ENCODE measurements at regions not wholly inside any gene's neighbourhood (a gene's known extent, or its start where the extent isn't known, plus 50 kb on each side); places are given as distances from the start of the nearest gene placed in this dataset.

DNA sequence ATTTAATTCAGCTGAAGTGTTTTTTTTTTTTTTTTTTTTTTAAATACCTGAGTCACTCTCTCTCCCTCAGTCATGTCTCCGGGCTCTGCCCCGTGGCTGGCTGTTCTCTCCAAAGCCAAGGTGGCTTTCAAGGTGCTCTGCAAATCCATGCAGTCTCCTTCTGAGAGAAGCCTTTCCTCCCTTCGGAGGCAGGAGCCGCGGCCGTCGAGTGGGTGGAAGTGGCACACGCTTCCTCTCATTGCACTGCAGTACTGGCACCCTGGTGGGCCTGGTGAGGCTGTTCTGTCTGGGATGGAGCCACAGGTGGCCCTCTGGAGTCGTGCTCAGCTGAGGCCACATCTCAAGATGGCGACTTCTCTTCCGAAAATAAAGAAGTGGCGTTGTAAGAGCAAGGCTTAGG is 221.8 kb downstream of the GLRX3 start:
- ChIA-PET CTCF (no interaction called here), POLR2A (no interaction called here)
- no peaks in the 10 kb centered on the region for H3K27me3 ChIP-seq (ENCODE audit: control insufficient read depth, insufficient read depth, low read length)
- TF ChIP-seq, protein P1, sequence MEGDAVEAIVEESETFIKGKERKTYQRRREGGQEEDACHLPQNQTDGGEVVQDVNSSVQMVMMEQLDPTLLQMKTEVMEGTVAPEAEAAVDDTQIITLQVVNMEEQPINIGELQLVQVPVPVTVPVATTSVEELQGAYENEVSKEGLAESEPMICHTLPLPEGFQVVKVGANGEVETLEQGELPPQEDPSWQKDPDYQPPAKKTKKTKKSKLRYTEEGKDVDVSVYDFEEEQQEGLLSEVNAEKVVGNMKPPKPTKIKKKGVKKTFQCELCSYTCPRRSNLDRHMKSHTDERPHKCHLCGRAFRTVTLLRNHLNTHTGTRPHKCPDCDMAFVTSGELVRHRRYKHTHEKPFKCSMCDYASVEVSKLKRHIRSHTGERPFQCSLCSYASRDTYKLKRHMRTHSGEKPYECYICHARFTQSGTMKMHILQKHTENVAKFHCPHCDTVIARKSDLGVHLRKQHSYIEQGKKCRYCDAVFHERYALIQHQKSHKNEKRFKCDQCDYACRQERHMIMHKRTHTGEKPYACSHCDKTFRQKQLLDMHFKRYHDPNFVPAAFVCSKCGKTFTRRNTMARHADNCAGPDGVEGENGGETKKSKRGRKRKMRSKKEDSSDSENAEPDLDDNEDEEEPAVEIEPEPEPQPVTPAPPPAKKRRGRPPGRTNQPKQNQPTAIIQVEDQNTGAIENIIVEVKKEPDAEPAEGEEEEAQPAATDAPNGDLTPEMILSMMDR (IDR thresholded peaks at IDR 0.05; ENCODE audit: insufficient read depth, low read depth, low read length) = no peak
- no peak for DNase-seq (ENCODE audit: low read depth)
- no peaks in the 10 kb centered on the region for H3K36me3 ChIP-seq (ENCODE audit: control insufficient read depth, insufficient read depth, low read length)
- H3K4me3 ChIP-seq (ENCODE audit: low read depth, low read length) = no peak overlapping the region

DNA sequence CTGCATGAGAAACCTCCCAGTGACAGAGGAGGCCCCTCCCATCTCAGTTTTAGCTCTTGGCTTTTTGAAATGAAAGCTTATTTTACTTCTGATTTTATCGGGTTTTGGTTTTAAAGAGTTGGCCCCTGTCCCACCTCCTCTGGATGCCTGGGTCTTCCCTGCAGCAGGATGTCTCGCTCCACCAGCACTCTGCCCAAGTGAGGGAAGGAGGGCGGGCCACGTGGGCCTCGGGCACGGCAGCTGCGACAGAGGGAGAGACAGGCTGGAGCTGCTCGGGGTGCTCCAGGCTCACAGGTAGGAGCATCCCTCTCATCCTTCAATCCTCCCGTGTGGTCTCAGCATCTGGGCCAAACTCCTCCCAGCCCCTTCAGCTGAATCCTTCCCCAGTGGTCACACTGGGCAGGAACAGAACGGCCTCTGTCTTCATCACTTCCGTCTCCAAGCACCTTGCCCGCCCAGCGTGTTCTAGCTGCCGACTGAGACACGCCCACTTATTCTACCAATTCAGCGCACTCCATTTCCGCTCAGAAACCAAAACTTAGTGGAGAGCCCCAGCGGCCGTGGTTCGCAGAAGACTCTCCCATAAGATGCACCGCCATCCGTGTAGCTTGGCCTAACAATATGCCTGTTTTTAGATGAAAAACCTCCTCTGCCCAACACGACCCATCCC is 222.9 kb downstream of the GLRX3 start:
- Histone ChIP-seq H3K27me3 (ENCODE audit: control insufficient read depth, insufficient read depth, low read length) (no peaks in the 10 kb centered on the region), H3K36me3 (ENCODE audit: control insufficient read depth, insufficient read depth, low read length) (no peaks in the 10 kb centered on the region), H3K4me3 (ENCODE audit: low read depth, low read length) (no peak overlapping the region)
- TF ChIP-seq, protein P1 (IDR thresholded peaks at IDR 0.05; ENCODE audit: insufficient read depth, low read depth, low read length) = no peak
- no peak for DNase-seq (ENCODE audit: low read depth)
- ChIA-PET POLR2A (no interaction called here), CTCF (no interaction called here)

DNA sequence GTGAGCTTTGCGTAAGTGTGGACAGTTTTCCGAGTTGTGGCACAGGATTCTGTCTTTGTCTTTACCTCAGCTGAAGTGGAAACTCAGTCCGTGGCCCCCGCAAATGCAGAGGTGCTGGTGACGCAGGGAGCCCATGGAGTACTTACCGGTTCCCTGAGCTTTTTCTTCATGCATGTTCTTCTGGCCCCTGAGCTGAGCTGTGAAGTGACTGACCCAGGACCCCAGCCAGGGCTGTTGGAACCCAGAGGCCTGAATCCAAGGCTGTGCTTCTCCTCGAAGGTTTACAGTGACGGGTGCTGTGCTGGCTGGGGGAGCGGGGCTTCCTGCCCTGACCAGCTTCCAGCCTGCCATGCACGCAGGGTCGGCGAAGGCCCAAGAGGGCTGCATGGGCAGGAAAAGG is 223.5 kb downstream of the GLRX3 start:
- Histone ChIP-seq H3K27me3 (ENCODE audit: control insufficient read depth, insufficient read depth, low read length) (no peaks in the 10 kb centered on the region), H3K4me3 (ENCODE audit: low read depth, low read length) (no peak overlapping the region), H3K36me3 (ENCODE audit: control insufficient read depth, insufficient read depth, low read length) (no peaks in the 10 kb centered on the region)
- no peak for DNase-seq (ENCODE audit: low read depth)
- POLR2A ChIA-PET = no interaction called here
- CTCF ChIA-PET = no interaction called here
- TF ChIP-seq, protein P1 (IDR thresholded peaks at IDR 0.05; ENCODE audit: insufficient read depth, low read depth, low read length) = no peak

DNA sequence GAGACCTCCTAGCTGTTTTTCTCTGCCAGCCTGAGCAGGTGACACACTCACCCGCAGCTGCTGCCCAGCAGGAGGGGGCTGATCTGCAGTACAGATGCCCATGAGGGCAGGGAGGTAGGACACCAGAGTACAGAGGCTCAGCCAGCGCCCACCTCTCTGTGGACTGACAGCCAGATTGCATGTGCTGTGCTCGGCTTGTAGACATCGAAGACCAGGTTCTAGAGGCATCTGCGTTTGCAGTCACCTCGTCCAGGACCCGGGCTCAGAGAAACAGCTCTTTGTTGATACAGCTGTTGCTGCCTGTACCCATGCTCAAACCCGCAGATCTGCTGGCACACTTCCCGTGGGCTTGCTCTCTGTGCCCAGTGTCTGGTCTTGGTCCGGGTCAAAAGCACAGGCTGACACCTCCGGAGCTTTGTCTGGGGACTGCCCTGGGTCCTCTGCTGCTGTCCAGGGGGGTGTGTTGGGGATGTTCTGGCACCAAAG is 224.7 kb downstream of the GLRX3 start:
- TF ChIP-seq, protein P1 (IDR thresholded peaks at IDR 0.05; ENCODE audit: insufficient read depth, low read depth, low read length) = no peak
- Histone ChIP-seq H3K27me3 (ENCODE audit: control insufficient read depth, insufficient read depth, low read length) (no peaks in the 10 kb centered on the region), H3K36me3 (ENCODE audit: control insufficient read depth, insufficient read depth, low read length) (no peaks in the 10 kb centered on the region), H3K4me3 (ENCODE audit: low read depth, low read length) (no peak overlapping the region)
- DNase-seq (ENCODE audit: low read depth) = no peak
- CTCF ChIA-PET = no interaction called here
- POLR2A ChIA-PET = no interaction called here

- ChIA-PET POLR2A (no interaction called here), CTCF (no interaction called here)
- TF ChIP-seq, protein P1 (IDR thresholded peaks at IDR 0.05; ENCODE audit: insufficient read depth, low read depth, low read length) = no peak
- H3K27me3 ChIP-seq (ENCODE audit: control insufficient read depth, insufficient read depth, low read length) = no peaks in the 10 kb centered on the region
- no peak overlapping the region for H3K4me3 ChIP-seq (ENCODE audit: low read depth, low read length)
- no peaks in the 10 kb centered on the region for H3K36me3 ChIP-seq (ENCODE audit: control insufficient read depth, insufficient read depth, low read length)
- DNase-seq (ENCODE audit: low read depth) = no peak
These were observed 225.3 kb downstream of the GLRX3 start for GRCh38 chr10:130361351-130362105.

Measured in BJ (cell line).